Neural cell (in vitro differentiated cells): ENCODE measurements at regions not wholly inside any gene's neighbourhood (a gene's known extent, or its start where the extent isn't known, plus 50 kb on each side); places are given as distances from the start of the nearest gene placed in this dataset.

Source experiments
- H2AFZ ChIP-seq: fragments of 200-600, 300-800 bp; sonication (generic), shearing (Covaris generic); 2 replicates; pipeline ENCODE4 v1.6.0; 2014; ENCODE audit warnings: low read depth, mild to moderate bottlenecking, antibody characterized with exemption, low read length, moderate library complexity
- H3F3A ChIP-seq: fragments of 200-600 bp; shearing (Covaris generic); 2 replicates; pipeline ENCODE4 v1.6.1; 2016; ENCODE audit warnings: mild to moderate bottlenecking, moderate library complexity, mixed read lengths, antibody characterized with exemption, low read length; ENCODE audit not compliant: insufficient read depth, poor library complexity, severe bottlenecking
- H3K27ac ChIP-seq: fragments of 200-600, 300-800 bp; sonication (generic), shearing (Covaris generic); 2 replicates; pipeline ENCODE4 v1.5.1; 2014; ENCODE audit warnings: mild to moderate bottlenecking, low read length, moderate library complexity
- H3K27me3 ChIP-seq: fragments of 300-800, 200-600 bp; sonication (generic), shearing (Covaris generic); 2 replicates; pipeline ENCODE4 v1.6.0; 2014; ENCODE audit warnings: mild to moderate bottlenecking, low read depth, low read length, moderate library complexity; ENCODE audit not compliant: insufficient read depth
- H3K36me3 ChIP-seq: fragments of 300-800, 200-600 bp; sonication (generic), shearing (Covaris generic); 2 replicates; pipeline ENCODE4 v1.5.1; 2014; ENCODE audit warnings: mild to moderate bottlenecking, antibody characterized with exemption, low read length, moderate library complexity; ENCODE audit not compliant: insufficient read depth
- H3K4me2 ChIP-seq: fragments of 300-800, 200-600 bp; sonication (generic), shearing (Covaris generic); 2 replicates; pipeline ENCODE4 v1.6.0; 2014; ENCODE audit warnings: mild to moderate bottlenecking, low read length
- H3K4me3 ChIP-seq: fragments of 300-800, 200-600 bp; sonication (generic), shearing (Covaris generic); 2 replicates; pipeline ENCODE4 v1.5.1; 2014; ENCODE audit warnings: mild to moderate bottlenecking, low read length, moderate library complexity
- H3K79me2 ChIP-seq: fragments of 200-600 bp; shearing (Covaris generic); replicated peaks from 2 replicates; pipeline ENCODE4 v1.6.0; 2014; ENCODE audit warnings: mild to moderate bottlenecking, low read length, moderate library complexity; ENCODE audit not compliant: insufficient read depth
- H3K9ac ChIP-seq: fragments of 300-800, 200-600 bp; sonication (generic), shearing (Covaris generic); 2 replicates; pipeline ENCODE4 v1.6.1; 2016; ENCODE audit warnings: mild to moderate bottlenecking, low read length, mixed read lengths
- H3K9me2 ChIP-seq: fragments of 200-600 bp; shearing (Covaris generic); 2 replicates; pipeline ENCODE4 v1.6.1; 2016; ENCODE audit warnings: mild to moderate bottlenecking, low read length, mixed read lengths; ENCODE audit not compliant: insufficient read depth
- H3K9me3 ChIP-seq: fragments of 200-600, 300-800 bp; sonication (generic), shearing (Covaris generic); 2 replicates; pipeline ENCODE4 v1.6.1; 2016; ENCODE audit warnings: mild to moderate bottlenecking, mixed run types, low read length, moderate library complexity, mixed read lengths
- H4K20me1 ChIP-seq: fragments of 200-600 bp; shearing (Covaris generic); 2 replicates; pipeline ENCODE4 v1.6.1; 2016; ENCODE audit warnings: mild to moderate bottlenecking, mixed run types; ENCODE audit not compliant: insufficient read depth
- EP300 ChIP-seq: fragments of 450-650 bp; conservative IDR thresholded peaks from 2 replicates; pipeline ENCODE4 v1.6.1; 2014; ENCODE audit warnings: antibody characterized with exemption, mild to moderate bottlenecking, moderate library complexity; ENCODE audit not compliant: poor library complexity, severe bottlenecking
- EZH2 ChIP-seq: fragments of 200-600, 300-800 bp; shearing (Covaris generic), sonication (generic); IDR thresholded peaks from 2 replicates; pipeline ENCODE4 v1.6.1; 2014; ENCODE audit warnings: antibody characterized with exemption, low read length, borderline replicate concordance, mild to moderate bottlenecking; ENCODE audit not compliant: insufficient read depth, poor library complexity, severe bottlenecking
- MXI1 ChIP-seq: fragments of 450-650 bp; conservative IDR thresholded peaks from 2 replicates; pipeline ENCODE4 v1.6.1; 2014; ENCODE audit warnings: antibody characterized with exemption, mild to moderate bottlenecking; ENCODE audit not compliant: poor library complexity, severe bottlenecking
- POLR2AphosphoS5 ChIP-seq: IDR thresholded peaks from 2 replicates; pipeline ENCODE4 v1.6.1; 2012
- RAD21 ChIP-seq: fragments of 450-650 bp; conservative IDR thresholded peaks from 2 replicates; pipeline ENCODE4 v1.6.1; 2014; ENCODE audit warnings: antibody characterized with exemption, mild to moderate bottlenecking, moderate library complexity
- SMC3 ChIP-seq: fragments of 450-650 bp; conservative IDR thresholded peaks from 2 replicates; pipeline ENCODE4 v1.6.1; 2014; ENCODE audit warnings: antibody characterized with exemption, mild to moderate bottlenecking, moderate library complexity; ENCODE audit not compliant: poor library complexity
- TAF1 ChIP-seq: IDR thresholded peaks from 2 replicates; pipeline ENCODE4 v1.6.1; 2012; ENCODE audit warnings: low read depth
- TF ChIP-seq, protein P1 (sequence below): IDR thresholded peaks from 2 replicates; pipeline ENCODE4 v1.6.1; 2012; ENCODE audit warnings: borderline replicate concordance
- TF ChIP-seq, protein P2 (sequence below): fragments of 450-650 bp; IDR thresholded peaks from 2 replicates; pipeline ENCODE4 v1.5.1; 2014; ENCODE audit warnings: antibody characterized with exemption, mild to moderate bottlenecking, moderate library complexity; ENCODE audit not compliant: poor library complexity, severe bottlenecking

DNA sequence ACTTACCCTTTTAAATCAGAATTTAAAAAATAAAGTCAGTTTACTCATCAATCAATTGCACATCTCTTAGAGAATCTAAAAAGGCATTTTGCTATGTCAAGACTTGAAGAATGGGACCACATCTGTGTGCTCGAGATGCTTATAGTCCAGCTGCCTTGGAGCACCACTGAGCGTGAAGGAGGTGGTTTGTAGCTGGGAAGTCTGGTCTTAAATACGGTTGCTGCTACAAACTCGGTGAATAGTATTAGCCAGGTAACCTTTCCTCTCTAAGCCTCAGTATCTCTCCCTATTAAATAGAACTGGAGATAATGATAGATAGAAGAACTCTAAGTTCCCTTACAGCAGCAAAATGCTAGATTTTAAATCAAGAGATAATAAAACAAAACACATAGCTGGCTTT is 289.7 kb downstream of the TRIB2 start:
- H3K27ac ChIP-seq = no peak overlapping the region
- H3K4me3 ChIP-seq = no peak overlapping the region

DNA sequence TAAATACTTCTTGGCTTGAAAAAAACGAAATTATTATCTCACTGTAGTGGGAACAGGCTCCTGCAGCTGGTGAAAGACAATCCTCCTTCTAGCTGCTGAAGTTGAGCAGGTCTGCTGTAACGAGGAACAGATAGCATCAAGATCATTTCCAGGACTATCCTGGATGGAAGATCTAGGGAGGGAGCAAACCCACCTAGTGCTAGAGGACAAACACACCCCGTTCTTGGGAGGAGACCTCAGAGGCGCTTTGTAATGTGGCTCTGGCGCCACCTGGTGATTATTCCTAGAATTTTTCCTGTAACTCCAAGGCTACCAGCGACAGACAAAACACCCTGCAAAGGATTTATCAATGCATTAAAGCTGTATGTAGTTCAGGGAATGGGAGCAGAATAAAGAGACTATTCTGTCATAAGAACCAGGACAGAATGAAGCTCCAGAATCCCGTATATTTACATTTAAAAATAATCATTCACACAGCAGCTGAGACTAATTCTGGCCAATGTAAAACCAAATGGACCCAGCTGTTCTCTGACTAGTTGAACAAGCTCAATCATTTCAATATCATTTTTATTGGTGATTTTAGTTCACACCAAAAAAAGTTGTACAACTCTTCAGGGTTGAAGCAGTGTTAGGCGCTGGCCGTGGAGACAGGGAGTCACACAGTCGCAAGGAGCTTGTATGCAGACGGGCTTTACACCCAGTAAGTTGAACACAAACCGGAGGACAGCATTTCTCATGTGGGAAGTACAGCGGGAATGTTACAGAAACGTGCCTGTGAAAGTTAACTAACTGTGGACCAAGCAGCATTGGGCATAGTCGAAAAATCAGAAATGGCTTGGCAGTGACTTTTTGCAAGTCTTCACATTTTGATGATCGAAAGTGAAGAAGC is 290.3 kb downstream of the TRIB2 start:
- TF ChIP-seq MXI1 = no peak
- peak; percentile 98 for TF ChIP-seq RAD21
- TF ChIP-seq, protein P1, sequence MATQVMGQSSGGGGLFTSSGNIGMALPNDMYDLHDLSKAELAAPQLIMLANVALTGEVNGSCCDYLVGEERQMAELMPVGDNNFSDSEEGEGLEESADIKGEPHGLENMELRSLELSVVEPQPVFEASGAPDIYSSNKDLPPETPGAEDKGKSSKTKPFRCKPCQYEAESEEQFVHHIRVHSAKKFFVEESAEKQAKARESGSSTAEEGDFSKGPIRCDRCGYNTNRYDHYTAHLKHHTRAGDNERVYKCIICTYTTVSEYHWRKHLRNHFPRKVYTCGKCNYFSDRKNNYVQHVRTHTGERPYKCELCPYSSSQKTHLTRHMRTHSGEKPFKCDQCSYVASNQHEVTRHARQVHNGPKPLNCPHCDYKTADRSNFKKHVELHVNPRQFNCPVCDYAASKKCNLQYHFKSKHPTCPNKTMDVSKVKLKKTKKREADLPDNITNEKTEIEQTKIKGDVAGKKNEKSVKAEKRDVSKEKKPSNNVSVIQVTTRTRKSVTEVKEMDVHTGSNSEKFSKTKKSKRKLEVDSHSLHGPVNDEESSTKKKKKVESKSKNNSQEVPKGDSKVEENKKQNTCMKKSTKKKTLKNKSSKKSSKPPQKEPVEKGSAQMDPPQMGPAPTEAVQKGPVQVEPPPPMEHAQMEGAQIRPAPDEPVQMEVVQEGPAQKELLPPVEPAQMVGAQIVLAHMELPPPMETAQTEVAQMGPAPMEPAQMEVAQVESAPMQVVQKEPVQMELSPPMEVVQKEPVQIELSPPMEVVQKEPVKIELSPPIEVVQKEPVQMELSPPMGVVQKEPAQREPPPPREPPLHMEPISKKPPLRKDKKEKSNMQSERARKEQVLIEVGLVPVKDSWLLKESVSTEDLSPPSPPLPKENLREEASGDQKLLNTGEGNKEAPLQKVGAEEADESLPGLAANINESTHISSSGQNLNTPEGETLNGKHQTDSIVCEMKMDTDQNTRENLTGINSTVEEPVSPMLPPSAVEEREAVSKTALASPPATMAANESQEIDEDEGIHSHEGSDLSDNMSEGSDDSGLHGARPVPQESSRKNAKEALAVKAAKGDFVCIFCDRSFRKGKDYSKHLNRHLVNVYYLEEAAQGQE = no peak
- TF ChIP-seq, protein P2, sequence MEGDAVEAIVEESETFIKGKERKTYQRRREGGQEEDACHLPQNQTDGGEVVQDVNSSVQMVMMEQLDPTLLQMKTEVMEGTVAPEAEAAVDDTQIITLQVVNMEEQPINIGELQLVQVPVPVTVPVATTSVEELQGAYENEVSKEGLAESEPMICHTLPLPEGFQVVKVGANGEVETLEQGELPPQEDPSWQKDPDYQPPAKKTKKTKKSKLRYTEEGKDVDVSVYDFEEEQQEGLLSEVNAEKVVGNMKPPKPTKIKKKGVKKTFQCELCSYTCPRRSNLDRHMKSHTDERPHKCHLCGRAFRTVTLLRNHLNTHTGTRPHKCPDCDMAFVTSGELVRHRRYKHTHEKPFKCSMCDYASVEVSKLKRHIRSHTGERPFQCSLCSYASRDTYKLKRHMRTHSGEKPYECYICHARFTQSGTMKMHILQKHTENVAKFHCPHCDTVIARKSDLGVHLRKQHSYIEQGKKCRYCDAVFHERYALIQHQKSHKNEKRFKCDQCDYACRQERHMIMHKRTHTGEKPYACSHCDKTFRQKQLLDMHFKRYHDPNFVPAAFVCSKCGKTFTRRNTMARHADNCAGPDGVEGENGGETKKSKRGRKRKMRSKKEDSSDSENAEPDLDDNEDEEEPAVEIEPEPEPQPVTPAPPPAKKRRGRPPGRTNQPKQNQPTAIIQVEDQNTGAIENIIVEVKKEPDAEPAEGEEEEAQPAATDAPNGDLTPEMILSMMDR = peak; percentile 95
- no peak for TF ChIP-seq POLR2AphosphoS5
- peak; percentile 97 for TF ChIP-seq SMC3
- Histone ChIP-seq H3K4me3 (no peak overlapping the region), H3K79me2 (no peaks in the 10 kb centered on the region), H3K4me2 (no peak overlapping the region), H3K9ac (no peak overlapping the region), H4K20me1 (no peaks in the 10 kb centered on the region), H2AFZ (no peak overlapping the region), H3K27me3 (no peaks in the 10 kb centered on the region), H3K9me3 (no peaks in the 10 kb centered on the region), H3F3A (no peaks in the 10 kb centered on the region), H3K36me3 (no peaks in the 10 kb centered on the region), H3K27ac (no peak overlapping the region), H3K9me2 (no peaks in the 10 kb centered on the region)

More for the DNA sequence above, 289.7 kb downstream of the TRIB2 start:
- H3F3A ChIP-seq = no peaks in the 10 kb centered on the region
- no peaks in the 10 kb centered on the region for H3K9me2 ChIP-seq
- no peaks in the 10 kb centered on the region for H3K36me3 ChIP-seq
- TF ChIP-seq SMC3 (no peak), POLR2AphosphoS5 (no peak), EZH2 (no peak), RAD21 (no peak), TAF1 (no peak), MXI1 (no peak), EP300 (no peak)
- TF ChIP-seq, protein P2 = no peak
- TF ChIP-seq, protein P1 = no peak
- no peaks in the 10 kb centered on the region for H4K20me1 ChIP-seq
- H3K9ac ChIP-seq = no peak overlapping the region
- H3K79me2 ChIP-seq = no peaks in the 10 kb centered on the region
- no peaks in the 10 kb centered on the region for H3K27me3 ChIP-seq
- no peaks in the 10 kb centered on the region for H3K9me3 ChIP-seq
- H2AFZ ChIP-seq = no peak overlapping the region
- no peak overlapping the region for H3K4me2 ChIP-seq
